NCI-H82 (cell line): ENCODE measurements at regions not wholly inside any gene's neighbourhood (a gene's known extent, or its start where the extent isn't known, plus 50 kb on each side); places are given as distances from the start of the nearest gene placed in this dataset.
"Not testable (repeated sequence)": the region's sequence is repeated elsewhere in the genome, so short reads cannot be mapped to it uniquely, and the experiment has no call there.

Source experiments
- DNase-seq: peaks from one replicate; lab custom pipeline; 2025; lab: John Stamatoyannopoulos, UW

DNA sequence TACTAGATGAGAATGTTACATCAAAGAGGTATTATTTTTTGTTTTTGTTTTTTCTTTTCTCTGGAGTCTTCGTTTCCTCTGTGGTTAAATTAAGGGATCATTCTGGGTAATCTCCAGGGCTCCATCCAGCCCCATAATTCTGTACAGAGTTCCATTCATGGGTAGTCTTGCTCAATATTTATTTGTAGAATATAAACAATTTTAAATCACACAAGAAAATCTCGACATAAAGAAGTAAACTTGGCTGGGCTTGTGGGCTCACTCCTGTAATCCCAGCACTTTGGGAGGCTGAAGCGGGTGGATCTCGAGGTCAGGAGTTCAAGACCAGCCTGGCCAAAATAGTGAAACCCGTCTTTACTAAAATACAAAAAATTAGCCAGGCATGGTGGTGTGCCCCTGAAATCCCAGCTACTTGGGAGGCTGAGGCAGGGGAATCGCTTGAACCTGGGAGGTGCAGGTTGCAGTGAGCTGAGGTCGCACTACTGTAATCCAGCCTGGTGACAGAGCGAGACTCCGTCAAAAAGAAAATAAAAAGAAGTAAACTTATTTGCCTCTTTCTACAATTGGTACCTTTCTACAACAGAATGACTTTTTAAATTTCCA is 166.8 kb upstream of the TGFBR2 start:
- DNase-seq, result no peak

DNA sequence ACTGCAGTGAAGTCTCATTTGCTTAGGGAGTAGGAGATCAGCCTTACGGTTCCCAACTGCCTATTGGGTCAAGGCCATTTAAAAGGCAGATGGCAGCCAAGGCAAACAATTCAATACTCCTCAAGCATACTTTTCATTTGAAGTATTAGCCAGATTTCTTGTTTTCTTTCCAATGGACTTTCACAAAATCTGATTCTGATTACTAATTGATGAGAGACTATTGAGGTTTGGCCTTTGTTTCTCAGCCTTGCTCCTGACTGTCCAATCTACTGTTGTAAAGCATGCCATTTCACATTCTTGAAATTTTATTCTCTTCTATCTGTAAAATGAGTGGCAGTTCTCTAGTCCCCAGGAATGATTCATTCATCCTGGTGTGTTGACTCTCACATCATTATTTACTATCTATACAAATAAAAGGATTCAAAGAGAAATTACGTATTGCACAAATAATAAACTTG is 166.2 kb upstream of the TGFBR2 start:
- DNase-seq, result no peak

DNA sequence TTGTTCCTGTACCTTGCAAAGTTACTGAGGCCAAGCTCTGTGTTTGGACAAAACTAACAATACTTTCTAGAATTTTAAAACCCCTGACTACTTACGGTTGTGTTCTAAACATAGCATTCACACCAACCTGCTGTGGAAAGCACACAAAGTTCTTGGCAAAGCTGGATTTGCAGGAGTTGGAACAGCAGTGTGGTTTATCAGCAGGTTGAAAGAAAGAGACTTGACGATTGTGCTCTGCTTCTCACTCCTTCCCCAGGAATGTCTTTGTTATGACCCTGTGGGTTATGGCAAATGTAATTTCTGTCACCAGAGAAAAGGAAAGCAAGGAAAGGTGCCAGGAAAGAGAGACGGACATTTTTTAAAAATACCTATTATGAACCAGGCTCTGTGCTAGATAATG is 165.5 kb upstream of the TGFBR2 start:
- DNase-seq, result no peak

DNA sequence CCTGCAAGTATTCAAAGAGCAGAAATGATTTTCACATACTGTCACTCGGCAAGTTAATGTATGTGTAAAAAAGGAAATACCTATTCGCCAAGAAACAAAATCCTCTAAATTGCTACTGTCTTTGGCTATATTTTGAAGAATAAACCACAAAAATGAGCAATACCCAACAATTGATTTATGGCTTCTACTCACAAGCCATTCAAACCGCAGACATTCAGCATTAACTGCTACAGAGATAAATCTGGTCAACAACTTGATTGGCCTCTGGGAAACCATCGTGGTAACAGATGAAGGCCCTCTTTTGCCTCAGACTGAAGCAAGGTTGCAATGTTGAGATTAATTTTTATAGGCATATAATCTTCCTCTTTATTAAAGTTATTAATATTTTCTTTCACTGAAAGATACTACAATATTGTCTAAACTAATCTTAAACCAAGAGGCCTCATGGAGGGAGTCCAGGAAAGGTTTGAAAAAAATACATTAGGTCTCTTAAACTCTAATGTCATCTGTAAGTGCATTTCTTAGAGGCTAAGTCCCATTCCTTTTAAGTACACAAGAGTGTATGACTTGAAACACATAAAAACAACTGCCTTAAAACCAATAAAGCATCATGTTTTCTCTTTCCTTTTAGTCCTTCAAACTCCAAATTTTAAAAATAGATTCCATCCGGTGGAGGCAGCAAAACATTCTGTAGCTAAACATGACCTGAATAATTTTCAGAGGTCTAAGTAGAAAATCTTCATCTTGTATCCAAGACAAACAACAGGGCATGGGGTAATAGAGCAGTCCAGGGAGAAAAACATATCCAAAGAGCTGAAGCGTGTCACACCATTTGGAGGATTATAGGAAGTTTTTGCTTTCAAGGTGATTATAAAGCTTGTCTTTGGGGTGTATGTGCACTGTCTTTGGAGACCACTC is 162.4 kb upstream of the TGFBR2 start:
- no peak for DNase-seq

DNA sequence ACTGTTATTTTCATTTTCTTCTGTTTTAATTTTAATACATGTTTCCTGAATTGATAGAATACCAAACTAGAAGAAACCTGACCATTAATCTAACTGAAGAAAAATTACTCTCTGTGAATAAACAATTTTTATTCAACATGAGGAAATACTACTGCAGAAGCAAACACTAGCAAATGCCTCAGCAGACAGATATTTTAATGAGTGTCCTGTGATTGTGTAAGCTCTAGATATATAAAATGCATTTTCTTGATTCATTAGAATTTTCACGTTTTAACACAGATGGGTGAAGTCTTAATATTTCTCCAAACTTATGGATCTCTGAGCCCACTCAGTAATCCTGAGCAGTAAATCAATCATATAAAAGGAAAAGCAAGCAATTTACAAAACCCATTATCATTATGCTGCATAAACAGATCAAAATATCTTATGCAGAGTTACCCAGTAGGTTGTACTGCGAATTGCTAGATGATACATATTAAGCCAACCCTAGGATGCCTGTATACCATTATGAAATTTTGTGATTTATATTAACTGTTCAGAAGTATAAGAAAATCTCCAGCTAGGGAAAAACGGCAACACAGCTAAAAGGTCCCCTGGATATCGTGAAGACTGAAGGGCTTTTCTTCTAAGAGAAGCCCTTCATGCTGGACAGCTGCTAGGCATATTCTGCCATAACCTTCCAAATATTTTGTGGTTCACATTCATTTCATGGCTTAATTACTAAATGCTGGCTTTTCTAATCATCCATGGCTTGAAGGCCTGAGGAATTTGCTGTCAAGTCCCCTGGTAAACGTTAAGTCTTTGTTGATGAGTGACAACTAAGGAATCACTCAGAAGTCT is 157.7 kb upstream of the TGFBR2 start:
- DNase-seq, result no peak

DNA sequence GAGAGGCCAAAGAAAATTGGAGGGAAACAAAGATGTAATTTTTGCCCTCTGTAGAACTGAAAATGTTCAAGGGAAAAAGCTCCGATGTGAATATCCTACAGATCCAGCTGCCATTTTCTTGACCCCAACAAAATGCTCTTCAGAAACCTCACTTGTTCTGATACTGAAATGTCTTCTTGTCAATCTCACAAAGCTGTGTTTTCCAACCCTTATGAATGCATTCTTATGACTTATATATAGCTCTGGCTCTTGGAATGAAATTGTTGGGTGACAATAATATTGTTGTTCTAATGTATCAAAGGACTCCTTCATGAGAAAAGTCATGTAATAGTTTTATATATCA is 157.1 kb upstream of the TGFBR2 start:
- DNase-seq, result no peak

DNA sequence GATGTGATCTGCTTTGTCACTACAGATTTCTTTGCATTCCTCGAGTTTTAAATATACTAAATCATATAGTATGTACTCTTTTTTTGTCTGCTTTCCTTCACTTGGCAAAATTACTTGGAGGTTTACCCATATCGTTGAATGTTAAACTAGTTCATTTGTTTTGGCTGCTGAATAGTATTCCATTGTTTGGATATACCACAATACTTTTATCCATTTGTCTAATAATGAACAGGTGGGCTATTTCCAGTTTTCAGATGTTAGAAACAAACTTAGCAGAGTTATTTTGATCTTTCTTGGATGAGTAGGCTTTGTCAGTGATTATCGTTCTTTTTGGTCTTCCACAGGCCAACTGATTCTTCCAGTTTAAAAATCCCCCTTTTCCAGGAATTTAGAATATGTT is 154.0 kb upstream of the TGFBR2 start:
- DNase-seq, result no peak

DNA sequence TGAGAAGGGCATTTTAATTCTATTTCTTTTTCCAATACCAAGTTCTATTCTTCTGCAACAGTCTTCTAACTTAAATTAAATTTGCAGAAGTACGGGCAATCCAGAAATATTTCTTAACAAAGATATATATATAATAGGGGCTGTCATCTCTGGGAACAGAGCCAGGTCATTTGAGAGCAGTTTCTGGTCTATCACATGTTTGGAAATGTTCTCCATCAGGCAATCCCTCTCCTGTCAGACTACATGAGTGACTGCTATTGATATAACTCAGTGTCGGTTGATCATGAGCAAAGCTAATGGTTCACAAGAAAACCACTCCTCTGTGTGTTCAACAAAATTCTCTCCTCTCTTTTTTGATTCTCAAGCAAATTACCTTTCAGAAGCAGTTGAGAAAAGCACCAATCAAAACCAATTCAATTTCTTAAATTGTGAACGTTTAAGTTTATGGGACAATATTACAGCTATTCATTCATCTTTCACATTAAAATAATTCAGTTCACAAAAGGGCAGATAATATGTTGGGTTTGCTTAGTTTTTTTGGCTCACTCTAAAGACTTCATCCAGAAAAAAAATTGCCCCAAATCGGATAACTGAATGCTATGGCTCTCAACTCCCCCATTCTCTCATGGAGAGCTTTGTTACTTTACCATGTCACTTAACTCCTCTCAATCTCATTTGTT is 152.9 kb upstream of the TGFBR2 start:
- no peak for DNase-seq

DNA sequence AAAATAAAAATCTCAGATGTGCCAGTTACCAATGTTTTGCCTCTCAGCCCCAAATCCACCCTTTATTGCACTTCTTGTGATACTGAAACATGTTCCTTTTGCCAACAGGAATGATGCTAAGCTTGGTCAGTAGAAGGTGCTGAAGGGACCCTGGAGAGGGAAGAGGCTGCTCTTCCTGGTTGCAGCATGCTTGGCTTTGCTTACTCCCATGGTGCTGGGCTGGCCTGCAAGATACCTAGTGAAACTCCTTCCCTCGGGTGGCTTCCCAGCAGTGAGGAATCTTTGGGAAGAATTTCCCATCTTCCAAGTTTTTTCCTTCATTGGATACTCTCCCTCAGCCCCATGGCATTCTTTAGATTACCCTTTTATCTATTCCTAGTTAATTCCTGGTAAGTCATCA is 151.8 kb upstream of the TGFBR2 start:
- no peak for DNase-seq

DNA sequence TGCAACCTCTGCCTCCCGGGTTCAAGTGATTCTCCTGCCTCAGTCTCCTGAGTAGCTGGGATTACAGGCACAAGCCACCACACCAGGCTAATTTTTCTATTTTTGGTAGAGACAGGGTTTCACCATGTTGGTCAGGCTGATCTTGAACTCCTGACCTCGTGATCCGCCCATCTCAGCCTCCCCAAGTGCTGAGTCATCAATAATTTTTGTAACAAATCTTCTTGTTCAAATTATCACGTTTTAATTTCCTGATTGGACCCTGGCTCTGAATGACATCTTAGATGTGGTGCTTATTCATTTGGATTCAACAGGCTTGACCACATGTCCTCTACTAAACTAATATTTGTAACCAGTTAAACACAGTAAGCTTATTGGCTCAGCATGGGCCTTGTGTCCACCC is 151.3 kb upstream of the TGFBR2 start:
- not testable (repeated sequence) for DNase-seq

DNA sequence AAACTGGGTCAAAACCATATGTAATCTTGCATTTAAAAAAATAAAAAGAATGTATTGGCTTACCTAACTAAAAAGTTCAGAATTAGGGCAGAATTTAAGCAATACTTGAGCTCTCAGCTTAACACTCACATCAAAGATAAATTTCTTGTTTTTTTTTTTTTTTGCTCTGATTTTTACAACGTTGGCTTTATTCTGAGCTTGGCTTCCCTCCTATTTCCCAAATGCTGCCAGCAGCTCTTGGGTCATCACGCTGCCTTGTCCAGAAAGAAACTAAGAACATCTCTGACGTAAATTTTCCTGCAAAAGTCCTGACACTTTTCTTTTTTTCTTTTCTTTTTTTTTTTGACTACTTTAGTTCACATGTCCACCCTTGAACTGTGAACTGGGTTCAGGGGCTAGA is 150.6 kb upstream of the TGFBR2 start:
- DNase-seq, result no peak

DNA sequence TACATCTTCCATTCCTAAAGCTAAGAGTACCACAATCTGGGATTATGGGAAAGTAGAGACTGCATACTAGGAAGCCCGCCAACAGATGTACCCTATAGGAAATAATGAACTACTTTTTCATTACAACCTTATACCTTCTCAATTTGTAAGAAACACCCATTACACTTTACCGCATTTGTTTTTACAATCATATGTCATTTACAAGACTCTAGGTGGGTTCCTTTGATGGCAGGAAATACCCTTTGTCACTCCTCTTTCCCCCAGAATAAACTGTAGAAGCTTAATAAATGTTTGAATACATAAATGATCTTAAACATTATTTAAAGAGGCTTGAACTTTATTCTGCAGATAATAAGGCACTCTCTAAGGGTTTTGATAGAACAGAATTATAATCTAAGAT is 150.1 kb upstream of the TGFBR2 start:
- no peak for DNase-seq

DNA sequence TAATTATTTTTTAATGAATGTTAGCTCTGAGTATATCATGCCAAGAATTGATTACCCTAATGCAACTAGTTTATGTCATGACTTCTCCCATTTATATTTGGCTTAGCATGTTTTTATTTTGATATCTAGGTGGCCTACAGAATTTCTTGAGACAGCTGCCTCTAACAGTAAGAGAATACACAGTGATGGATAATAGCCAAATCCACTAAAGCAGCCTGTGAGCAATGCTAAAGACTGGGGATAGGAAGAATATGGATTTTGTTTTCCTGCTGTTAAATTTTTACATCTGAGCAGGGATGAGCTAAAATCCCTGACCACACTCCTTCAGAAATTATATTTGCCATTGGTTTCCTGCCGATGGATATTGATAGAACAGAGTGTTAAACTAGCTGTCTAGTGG is 149.3 kb upstream of the TGFBR2 start:
- DNase-seq, result no peak

DNA sequence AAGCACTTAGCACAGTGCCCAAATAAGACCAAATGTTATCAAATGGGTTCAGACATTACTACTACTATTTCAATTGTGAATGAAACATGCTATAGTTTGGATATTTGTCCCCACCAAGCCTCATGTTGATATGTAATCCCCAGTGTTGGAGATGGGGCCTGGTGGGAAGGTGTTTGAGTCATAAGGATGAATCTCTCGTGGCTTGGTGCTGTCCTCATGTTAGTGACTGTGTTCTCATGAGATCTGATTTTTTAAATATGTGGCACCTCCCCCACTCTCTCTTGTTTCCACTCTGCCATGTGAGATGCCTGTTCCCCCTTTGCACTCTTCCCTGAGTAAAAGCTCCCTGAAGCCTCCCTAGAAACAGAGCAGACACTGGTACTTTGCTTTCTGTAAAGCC is 148.7 kb upstream of the TGFBR2 start:
- no peak for DNase-seq

DNA sequence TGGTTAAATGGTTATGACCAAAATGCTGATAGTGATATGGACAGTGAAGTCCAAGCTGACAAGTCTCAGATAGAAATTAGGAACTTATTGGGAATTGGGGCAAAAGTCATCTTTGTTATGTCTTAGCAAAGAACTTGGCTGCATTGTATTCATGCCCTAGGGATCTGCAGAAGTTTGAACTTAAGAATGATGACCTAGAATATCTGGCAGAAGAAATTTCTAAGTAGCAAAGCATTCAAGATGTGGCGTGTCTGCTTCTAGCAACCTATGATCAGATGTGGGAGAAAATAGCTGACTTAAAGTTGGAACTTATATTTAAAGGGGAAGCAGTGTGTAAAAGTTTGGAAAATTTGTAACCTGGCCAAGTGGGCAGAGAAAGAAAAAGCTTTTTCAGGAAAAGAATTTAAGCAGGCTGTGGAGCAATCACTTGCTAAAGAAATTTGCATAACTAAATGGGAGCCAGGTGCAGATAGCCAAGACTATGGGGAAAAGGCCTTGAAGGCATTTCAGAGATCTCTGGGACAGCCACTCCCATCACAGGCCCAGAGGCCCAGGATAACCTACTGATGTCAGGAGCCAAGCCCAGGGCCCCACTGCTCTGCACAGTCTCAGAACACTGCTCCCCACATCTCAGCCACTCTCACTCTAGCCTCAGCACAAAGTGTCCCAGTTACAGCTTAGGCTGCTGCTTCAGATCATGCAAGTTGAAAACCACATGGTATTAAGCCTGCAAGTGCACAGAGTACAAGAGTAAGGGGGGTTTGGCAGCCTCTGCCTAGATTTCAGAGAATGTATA is 147.8 kb upstream of the TGFBR2 start:
- no peak for DNase-seq

DNA sequence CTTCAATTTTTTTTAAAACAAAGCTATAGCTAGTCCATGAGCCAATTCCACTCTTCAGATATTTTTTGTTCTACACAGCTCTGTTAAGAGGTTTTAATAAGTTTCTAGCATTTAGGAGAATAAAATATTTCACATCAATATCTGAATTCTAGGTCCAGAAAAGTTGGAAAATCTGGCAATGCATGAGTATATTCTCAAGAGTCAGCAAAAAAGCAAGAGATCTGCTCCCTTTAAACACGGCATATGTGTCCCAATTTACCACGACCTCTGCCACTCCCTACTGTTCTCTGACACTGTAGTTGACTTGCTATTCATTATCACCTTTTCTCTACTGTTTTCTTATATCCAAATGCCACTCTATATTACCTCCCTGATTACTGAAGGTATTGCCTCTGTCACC is 145.1 kb upstream of the TGFBR2 start:
- DNase-seq, result no peak

DNA sequence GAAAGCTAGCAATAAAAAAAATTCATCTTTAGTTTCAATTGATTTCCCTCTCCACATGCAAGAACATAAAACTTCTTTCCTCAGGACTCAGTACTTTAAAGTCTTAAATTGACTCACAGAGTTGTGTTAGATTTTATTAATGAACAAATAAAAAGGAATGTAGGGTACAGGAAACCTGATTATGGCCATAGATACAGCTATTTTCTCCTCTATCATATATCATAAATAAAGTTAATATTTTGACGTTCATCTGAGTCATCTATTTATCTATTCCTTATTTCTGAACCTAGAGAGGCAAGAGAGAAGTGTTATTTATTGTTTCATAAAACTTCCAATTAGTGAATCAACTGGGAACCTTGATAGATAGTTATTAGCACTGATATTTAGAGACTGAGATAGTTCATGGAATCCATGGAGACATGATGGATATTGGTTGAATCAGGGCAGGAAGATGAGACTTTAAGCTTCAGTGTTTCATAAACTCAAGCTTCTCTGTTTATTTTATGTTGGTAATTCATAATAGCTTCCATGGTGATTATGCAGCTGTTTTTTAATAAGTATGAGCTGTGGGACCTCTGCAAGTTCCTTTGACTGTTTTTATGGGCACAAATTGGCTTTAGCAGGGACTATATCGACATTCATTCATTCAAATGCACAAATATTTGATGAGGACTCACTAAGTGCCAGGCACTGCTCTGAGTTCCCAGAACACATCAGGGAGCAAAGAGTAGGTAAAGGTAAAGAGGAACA is 143.5 kb upstream of the TGFBR2 start:
- no peak for DNase-seq

DNA sequence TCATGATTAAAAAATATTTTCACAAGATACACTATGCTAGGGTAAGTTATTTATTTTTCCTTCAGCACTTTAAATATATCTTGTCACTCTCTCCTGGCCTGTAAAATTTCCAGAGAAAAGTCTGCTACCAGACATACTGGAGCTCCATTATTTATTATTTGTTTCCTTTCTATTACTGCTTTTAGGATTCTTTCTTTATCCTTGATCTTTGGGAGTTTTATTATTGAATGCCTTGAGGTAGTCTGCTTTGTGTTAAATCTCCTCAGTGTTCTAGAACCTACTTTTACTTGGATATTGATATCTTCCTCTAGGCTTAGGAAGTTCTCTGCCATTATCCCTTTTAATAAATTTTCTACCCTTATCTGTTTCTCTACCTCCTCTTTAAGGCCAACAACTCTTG is 142.0 kb upstream of the TGFBR2 start:
- no peak for DNase-seq

DNA sequence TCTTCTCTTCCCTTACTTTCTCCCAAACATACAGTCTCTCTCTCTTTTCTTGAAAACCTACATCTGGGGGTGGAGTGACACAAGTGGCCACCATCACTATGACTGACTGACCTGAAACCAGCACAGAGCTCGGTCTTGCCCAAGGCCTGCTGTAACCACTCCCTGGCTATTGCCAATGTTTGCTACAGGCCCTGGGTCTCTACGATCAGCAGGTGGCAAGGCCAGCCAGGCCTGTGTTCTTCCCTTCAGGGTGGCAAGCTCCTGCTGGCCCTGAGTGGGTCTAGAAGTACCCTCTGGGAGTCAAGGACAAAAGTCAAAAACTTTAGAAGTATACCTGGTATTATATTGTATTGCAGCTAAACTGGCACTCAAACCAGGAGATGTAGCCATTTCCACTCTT is 140.9 kb upstream of the TGFBR2 start:
- DNase-seq, result no peak

DNA sequence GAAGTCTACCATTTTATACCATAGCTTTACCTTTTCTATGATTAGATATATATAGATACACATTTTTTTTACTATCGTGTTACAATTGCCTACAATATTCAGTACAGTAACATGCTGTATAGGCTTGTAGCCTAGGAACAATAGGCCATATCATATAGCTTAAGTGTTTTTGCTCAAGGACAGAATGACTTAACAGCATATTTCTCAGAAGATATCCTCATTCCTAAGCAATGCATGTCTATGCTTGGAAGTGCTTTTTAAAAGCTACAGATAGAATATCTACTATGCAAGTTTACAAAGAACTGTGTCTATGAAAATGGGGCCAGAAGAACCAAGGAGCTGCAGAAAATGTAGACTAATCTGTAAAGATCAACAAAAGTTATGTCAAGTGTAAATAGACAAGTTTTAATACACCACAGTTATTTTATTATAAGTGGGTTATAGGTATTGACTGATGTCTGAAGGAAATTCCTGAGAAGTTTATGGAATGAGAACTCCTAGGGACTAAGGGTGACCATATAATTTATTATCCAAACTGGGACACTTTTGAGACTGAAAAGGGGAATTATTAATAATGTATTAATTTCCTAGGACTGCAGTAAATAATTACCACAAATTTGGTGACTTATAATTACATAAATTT is 138.7 kb upstream of the TGFBR2 start:
- no peak for DNase-seq
